ENCODE measurements at regions not wholly inside any gene's neighbourhood (a gene's known extent, or its start where the extent isn't known, plus 50 kb on each side); places are given as distances from the start of the nearest gene placed in this dataset.

DNA sequence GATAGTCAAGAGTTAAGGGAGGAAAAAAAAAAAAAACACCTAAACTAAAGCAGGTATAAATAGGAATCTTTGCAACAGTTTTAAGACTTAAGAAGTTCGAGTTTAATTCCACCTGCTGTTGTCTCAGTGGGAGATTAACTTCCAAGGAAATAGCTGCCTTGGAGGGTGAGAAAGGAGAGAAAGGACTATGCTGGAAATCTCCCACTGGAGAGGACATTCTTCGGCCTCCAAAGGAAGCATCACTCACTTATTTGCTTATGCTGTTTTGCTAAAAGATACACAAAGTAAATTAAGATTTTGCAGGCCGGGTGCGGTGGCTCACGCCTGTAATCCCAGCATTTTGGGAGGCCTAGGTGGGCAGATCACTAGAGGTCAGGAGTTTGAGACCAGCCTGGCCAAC, 317.9 kb upstream of the MPDZ start:
- Histone ChIP-seq H3K4me1 (ENCODE audit: insufficient read depth, low read length) (no peaks in the 10 kb centered on the region), H3K27ac (ENCODE audit: low read depth, low read length) (no peak overlapping the region), H3K4me3 (ENCODE audit: low read depth in 1 of 2, low read length in 2 of 2) (no peak overlapping the region), H3K9me3 (ENCODE audit: low read length) (no peaks in the 10 kb centered on the region), H3K9ac (ENCODE audit: low read length) (no peak overlapping the region), H3K27me3 (ENCODE audit: control insufficient read depth in 1 of 2, insufficient read depth in 2 of 2, low read length in 2 of 2) (no peaks in the 10 kb centered on the region), H3K36me3 (ENCODE audit: insufficient read depth, low read length) (no peaks in the 10 kb centered on the region)

DNA sequence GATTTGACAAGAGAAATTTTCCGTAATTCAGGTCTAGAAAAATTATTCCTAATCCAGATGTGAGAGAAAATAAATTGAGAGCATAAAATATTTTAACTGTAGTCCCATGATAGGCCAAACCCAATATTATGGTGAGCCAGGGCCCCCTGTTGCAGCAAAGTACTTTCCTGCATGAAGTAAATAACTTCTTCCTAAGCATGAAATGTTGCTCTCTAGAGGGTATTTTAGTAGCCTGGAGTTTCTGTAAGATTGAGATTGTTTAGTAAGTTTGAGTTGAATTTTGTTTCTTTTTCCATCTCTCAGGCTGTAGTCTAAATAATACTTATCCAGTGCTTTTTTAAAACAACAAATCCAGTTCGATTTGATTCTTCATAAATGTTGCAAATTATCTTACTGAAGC, 317.5 kb upstream of the MPDZ start:
- H3K4me1 ChIP-seq (ENCODE audit: insufficient read depth, low read length) = no peaks in the 10 kb centered on the region
- no peak overlapping the region for H3K27ac ChIP-seq (ENCODE audit: low read depth, low read length)
- no peaks in the 10 kb centered on the region for H3K27me3 ChIP-seq (ENCODE audit: control insufficient read depth in 1 of 2, insufficient read depth in 2 of 2, low read length in 2 of 2)

GRCh38 chr9:13596383-13596970, 317.0 kb upstream of the MPDZ start:
- H3K9ac ChIP-seq (ENCODE audit: low read length) = no peak overlapping the region
- H3K4me1 ChIP-seq (ENCODE audit: insufficient read depth, low read length) = no peaks in the 10 kb centered on the region
- no peaks in the 10 kb centered on the region for H3K27me3 ChIP-seq (ENCODE audit: control insufficient read depth in 1 of 2, insufficient read depth in 2 of 2, low read length in 2 of 2)
- no peak overlapping the region for H3K27ac ChIP-seq (ENCODE audit: low read depth, low read length)
- no peak overlapping the region for H3K4me3 ChIP-seq (ENCODE audit: low read depth in 1 of 2, low read length in 2 of 2)
- H3K36me3 ChIP-seq (ENCODE audit: insufficient read depth, low read length) = no peaks in the 10 kb centered on the region
- no peaks in the 10 kb centered on the region for H3K9me3 ChIP-seq (ENCODE audit: low read length)

More for the DNA sequence above, 317.5 kb upstream of the MPDZ start:
- H3K4me3 ChIP-seq (ENCODE audit: low read depth in 1 of 2, low read length in 2 of 2) = no peak overlapping the region
- no peak overlapping the region for H3K9ac ChIP-seq (ENCODE audit: low read length)
- no peaks in the 10 kb centered on the region for H3K9me3 ChIP-seq (ENCODE audit: low read length)
- no peaks in the 10 kb centered on the region for H3K36me3 ChIP-seq (ENCODE audit: insufficient read depth, low read length)

DNA sequence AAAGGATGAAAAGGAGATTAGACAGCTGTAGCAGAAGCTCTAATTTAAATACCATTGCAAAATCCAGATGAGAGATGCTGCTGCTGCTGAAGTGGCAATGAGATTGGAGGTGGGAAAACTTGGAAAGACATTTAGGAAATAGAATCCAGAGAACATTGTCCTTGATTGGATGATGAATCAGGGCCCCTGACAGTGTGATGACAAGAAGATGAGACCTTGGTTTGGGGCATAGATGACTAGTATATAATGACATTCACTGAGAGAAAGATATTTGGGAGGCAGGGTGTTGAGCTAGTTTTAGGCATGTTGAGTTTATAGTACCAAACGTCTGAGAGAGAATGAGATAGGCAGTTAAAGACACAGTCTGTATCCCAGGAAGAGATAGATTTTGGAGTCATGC, 311.5 kb upstream of the MPDZ start:
- Histone ChIP-seq H3K27ac (ENCODE audit: low read depth, low read length) (no peak overlapping the region), H3K36me3 (ENCODE audit: insufficient read depth, low read length) (no peaks in the 10 kb centered on the region), H3K27me3 (ENCODE audit: control insufficient read depth in 1 of 2, insufficient read depth in 2 of 2, low read length in 2 of 2) (no peaks in the 10 kb centered on the region), H3K4me1 (ENCODE audit: insufficient read depth, low read length) (peaks cover 25% of the 10 kb centered on the region), H3K9me3 (ENCODE audit: low read length) (no peaks in the 10 kb centered on the region), H3K9ac (ENCODE audit: low read length) (no peak overlapping the region), H3K4me3 (ENCODE audit: low read depth in 1 of 2, low read length in 2 of 2) (no peak overlapping the region)

DNA sequence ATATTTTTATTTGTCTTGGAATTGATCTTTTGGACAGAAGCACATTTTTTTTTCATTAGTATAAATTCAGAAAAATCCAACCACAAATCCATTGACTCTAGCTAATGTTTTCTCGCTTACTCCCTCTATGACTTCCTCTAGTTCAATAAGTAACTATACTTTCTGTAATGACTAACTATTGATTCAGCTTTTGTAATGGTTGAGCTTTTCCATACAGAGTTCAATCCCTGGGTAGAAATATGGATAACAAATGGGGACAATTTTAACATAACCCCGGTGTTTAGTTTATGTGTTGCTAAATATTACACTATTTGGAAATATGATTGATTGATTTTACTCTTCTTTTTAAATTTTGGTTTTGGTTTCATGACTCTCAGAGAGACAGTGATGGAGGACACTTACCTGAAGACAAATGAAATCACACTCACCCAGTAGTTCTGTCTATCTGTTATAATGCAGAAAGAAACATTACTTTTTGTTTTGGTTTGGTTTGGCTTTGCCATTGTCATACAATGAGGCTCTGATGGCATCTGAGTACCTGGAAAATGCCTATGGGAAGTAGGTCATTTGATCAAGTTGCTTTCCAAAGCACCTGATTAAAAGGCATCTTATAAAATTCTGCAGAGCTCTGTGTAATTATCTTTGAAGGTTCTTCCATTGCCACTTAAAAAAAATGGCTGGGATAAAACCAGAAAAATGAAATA, 309.7 kb upstream of the MPDZ start:
- Histone ChIP-seq H3K9me3 (ENCODE audit: low read length) (no peaks in the 10 kb centered on the region), H3K27me3 (ENCODE audit: control insufficient read depth in 1 of 2, insufficient read depth in 2 of 2, low read length in 2 of 2) (no peaks in the 10 kb centered on the region), H3K9ac (ENCODE audit: low read length) (no peak overlapping the region), H3K4me1 (ENCODE audit: insufficient read depth, low read length) (peaks cover 25% of the 10 kb centered on the region), H3K36me3 (ENCODE audit: insufficient read depth, low read length) (no peaks in the 10 kb centered on the region), H3K27ac (ENCODE audit: low read depth, low read length) (no peak overlapping the region), H3K4me3 (ENCODE audit: low read depth in 1 of 2, low read length in 2 of 2) (no peak overlapping the region)

- no peak overlapping the region for H3K9ac ChIP-seq (ENCODE audit: low read length)
- H3K4me3 ChIP-seq (ENCODE audit: low read depth in 1 of 2, low read length in 2 of 2) = no peak overlapping the region
- no peak overlapping the region for H3K27ac ChIP-seq (ENCODE audit: low read depth, low read length)
Measured at GRCh38 chr9:13588151-13589033, 308.9 kb upstream of the MPDZ start.

DNA sequence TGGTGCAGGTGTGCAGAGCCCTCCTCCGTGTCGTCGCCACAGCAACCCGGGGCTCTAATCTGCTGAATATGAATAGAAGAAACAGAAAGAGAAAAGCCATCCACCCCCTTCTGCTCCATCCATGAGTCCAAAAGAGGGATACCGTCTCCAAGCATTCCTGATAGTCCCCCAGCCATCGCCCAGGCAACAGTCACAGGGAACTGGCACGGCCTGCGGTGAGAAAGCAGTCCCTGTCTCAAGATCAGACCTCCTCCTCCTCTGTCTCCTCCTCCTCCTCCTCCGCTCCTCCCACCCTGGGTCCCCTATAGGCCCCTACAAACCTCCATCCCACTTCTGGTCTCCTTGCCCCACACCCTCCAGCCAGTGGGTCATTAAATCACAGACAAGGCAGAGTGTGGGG, 308.1 kb upstream of the MPDZ start:
- no peaks in the 10 kb centered on the region for H3K27me3 ChIP-seq (ENCODE audit: control insufficient read depth in 1 of 2, insufficient read depth in 2 of 2, low read length in 2 of 2)
- H3K36me3 ChIP-seq (ENCODE audit: insufficient read depth, low read length) = no peaks in the 10 kb centered on the region
- H3K4me1 ChIP-seq (ENCODE audit: insufficient read depth, low read length) = peaks cover 25% of the 10 kb centered on the region
- no peak overlapping the region for H3K27ac ChIP-seq (ENCODE audit: low read depth, low read length)
- H3K9ac ChIP-seq (ENCODE audit: low read length) = no peak overlapping the region
- no peak overlapping the region for H3K4me3 ChIP-seq (ENCODE audit: low read depth in 1 of 2, low read length in 2 of 2)
- H3K9me3 ChIP-seq (ENCODE audit: low read length) = no peaks in the 10 kb centered on the region

More at GRCh38 chr9:13588151-13589033, 308.9 kb upstream of the MPDZ start:
- Histone ChIP-seq H3K27me3 (ENCODE audit: control insufficient read depth in 1 of 2, insufficient read depth in 2 of 2, low read length in 2 of 2) (no peaks in the 10 kb centered on the region), H3K36me3 (ENCODE audit: insufficient read depth, low read length) (no peaks in the 10 kb centered on the region), H3K4me1 (ENCODE audit: insufficient read depth, low read length) (peaks cover 25% of the 10 kb centered on the region), H3K9me3 (ENCODE audit: low read length) (no peaks in the 10 kb centered on the region)

DNA sequence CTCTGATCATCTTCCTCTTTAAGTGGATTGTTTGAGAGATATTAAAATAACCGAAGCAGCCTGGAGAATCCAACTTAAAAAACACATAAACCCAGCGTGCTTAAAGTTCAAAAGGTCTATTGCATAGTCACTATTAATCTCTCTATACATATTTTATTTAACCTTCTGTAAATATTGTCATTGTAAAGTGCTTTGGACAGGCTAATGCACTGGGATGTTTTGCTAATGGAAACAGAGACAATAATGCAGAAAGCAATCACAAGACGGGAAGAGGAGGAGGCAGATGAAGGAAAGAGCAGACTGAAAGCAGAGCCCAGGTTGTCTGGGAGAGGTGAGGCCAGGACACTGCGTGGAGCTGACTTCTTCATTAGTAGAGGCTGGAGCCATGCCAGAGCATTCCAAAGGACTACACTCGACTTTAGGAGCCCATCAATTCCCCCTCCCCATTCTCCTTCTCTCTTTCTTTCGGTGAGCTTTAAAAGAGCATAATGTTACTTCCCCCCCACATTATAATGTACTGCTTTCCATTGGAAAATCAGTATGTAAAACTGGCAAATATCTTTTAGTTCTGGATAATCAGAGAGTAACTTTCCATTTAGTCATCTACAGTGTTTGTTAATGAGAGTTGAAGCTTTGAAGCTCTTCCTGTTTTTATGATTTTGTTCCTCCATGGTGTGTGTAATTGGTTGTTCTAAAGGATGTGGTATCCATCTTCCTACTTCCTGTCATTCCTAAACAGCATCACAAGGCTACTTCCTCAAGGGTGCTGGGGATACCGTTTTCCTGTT, 307.3 kb upstream of the MPDZ start:
- H3K9me3 ChIP-seq (ENCODE audit: low read length) = no peaks in the 10 kb centered on the region
- H3K36me3 ChIP-seq (ENCODE audit: insufficient read depth, low read length) = no peaks in the 10 kb centered on the region
- H3K4me3 ChIP-seq (ENCODE audit: low read depth in 1 of 2, low read length in 2 of 2) = no peak overlapping the region
- H3K4me1 ChIP-seq (ENCODE audit: insufficient read depth, low read length) = peaks cover 25% of the 10 kb centered on the region
- no peaks in the 10 kb centered on the region for H3K27me3 ChIP-seq (ENCODE audit: control insufficient read depth in 1 of 2, insufficient read depth in 2 of 2, low read length in 2 of 2)
- no peak overlapping the region for H3K27ac ChIP-seq (ENCODE audit: low read depth, low read length)
- H3K9ac ChIP-seq (ENCODE audit: low read length) = no peak overlapping the region

DNA sequence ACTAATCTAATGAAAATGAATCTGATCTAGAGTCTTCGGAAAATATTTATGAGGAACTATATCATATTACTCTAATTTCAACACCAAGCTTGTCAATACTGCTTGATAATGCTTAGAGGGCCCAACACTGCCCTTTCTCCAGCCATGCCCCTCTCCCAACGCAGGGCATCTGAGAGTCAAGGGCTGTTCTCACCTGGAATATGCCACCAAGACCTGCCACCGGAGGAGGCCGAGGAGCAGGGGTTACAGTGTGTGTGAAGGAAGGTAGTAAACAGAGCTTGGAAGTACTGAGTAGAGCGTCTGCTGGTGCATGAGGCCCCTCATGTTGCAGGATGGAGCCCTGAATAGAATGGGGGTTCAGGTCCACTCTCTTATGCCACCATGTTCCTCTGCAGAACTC, 301.3 kb upstream of the MPDZ start:
- Histone ChIP-seq H3K27ac (ENCODE audit: low read depth, low read length) (no peak overlapping the region), H3K36me3 (ENCODE audit: insufficient read depth, low read length) (no peaks in the 10 kb centered on the region), H3K9me3 (ENCODE audit: low read length) (no peaks in the 10 kb centered on the region), H3K4me3 (ENCODE audit: low read depth in 1 of 2, low read length in 2 of 2) (no peak overlapping the region), H3K9ac (ENCODE audit: low read length) (no peak overlapping the region), H3K27me3 (ENCODE audit: control insufficient read depth in 1 of 2, insufficient read depth in 2 of 2, low read length in 2 of 2) (no peaks in the 10 kb centered on the region), H3K4me1 (ENCODE audit: insufficient read depth, low read length) (no peaks in the 10 kb centered on the region)

- H3K9me3 ChIP-seq (ENCODE audit: low read length) = no peaks in the 10 kb centered on the region
Measured at GRCh38 chr9:13580131-13580530, 300.6 kb upstream of the MPDZ start.

GRCh38 chr9:13576101-13576500, 296.6 kb upstream of the MPDZ start:
- H3K9me3 ChIP-seq (ENCODE audit: low read length) = no peaks in the 10 kb centered on the region
- no peaks in the 10 kb centered on the region for H3K27me3 ChIP-seq (ENCODE audit: control insufficient read depth in 1 of 2, insufficient read depth in 2 of 2, low read length in 2 of 2)
- H3K27ac ChIP-seq (ENCODE audit: low read depth, low read length) = no peak overlapping the region
- no peak overlapping the region for H3K9ac ChIP-seq (ENCODE audit: low read length)
- H3K4me3 ChIP-seq (ENCODE audit: low read depth in 1 of 2, low read length in 2 of 2) = no peak overlapping the region
- H3K4me1 ChIP-seq (ENCODE audit: insufficient read depth, low read length) = no peaks in the 10 kb centered on the region
- H3K36me3 ChIP-seq (ENCODE audit: insufficient read depth, low read length) = no peaks in the 10 kb centered on the region

More at GRCh38 chr9:13580131-13580530, 300.6 kb upstream of the MPDZ start:
- H3K27ac ChIP-seq (ENCODE audit: low read depth, low read length) = no peak overlapping the region
- H3K27me3 ChIP-seq (ENCODE audit: control insufficient read depth in 1 of 2, insufficient read depth in 2 of 2, low read length in 2 of 2) = no peaks in the 10 kb centered on the region
- no peaks in the 10 kb centered on the region for H3K36me3 ChIP-seq (ENCODE audit: insufficient read depth, low read length)
- no peak overlapping the region for H3K9ac ChIP-seq (ENCODE audit: low read length)
- no peaks in the 10 kb centered on the region for H3K4me1 ChIP-seq (ENCODE audit: insufficient read depth, low read length)
- no peak overlapping the region for H3K4me3 ChIP-seq (ENCODE audit: low read depth in 1 of 2, low read length in 2 of 2)
